Osteocyte (in vitro differentiated cells): ENCODE measurements at regions not wholly inside any gene's neighbourhood (a gene's known extent, or its start where the extent isn't known, plus 50 kb on each side); places are given as distances from the start of the nearest gene placed in this dataset.

ENCODE experiments used
- DNase-seq: peaks from one replicate; pipeline ENCODE4 v3.0.0; 2021; ENCODE audit warnings: mixed read lengths; ENCODE audit not compliant: unreplicated experiment; ENCODE audit errors: extremely low spot score
- H3K27ac Mint-ChIP-seq: one replicate; pipeline ENCODE4 v1.8.0; 2021; ENCODE audit warnings: mild to moderate bottlenecking, mixed read lengths; ENCODE audit not compliant: unreplicated experiment
- H3K27me3 Mint-ChIP-seq: one replicate; pipeline ENCODE4 v1.8.0; 2021; ENCODE audit warnings: mixed read lengths; ENCODE audit not compliant: unreplicated experiment
- H3K36me3 Mint-ChIP-seq: one replicate; pipeline ENCODE4 v1.8.0; 2021; ENCODE audit warnings: mixed read lengths; ENCODE audit not compliant: unreplicated experiment
- H3K4me1 Mint-ChIP-seq: one replicate; pipeline ENCODE4 v1.8.0; 2021; ENCODE audit warnings: mixed read lengths; ENCODE audit not compliant: unreplicated experiment
- H3K4me3 Mint-ChIP-seq: one replicate; pipeline ENCODE4 v1.8.0; 2021; ENCODE audit warnings: mild to moderate bottlenecking, moderate library complexity, mixed read lengths; ENCODE audit not compliant: unreplicated experiment
- H3K9me3 Mint-ChIP-seq: one replicate; pipeline ENCODE4 v1.8.0; 2021; ENCODE audit warnings: mixed read lengths; ENCODE audit not compliant: unreplicated experiment
- TF ChIP-seq, protein P1 (sequence below): fragments of 200-600 bp; sonication (generic); IDR thresholded peaks from 2 replicates; pipeline ENCODE4 v1.5.0; 2021; ENCODE audit warnings: antibody characterized with exemption, mild to moderate bottlenecking, moderate library complexity

DNA sequence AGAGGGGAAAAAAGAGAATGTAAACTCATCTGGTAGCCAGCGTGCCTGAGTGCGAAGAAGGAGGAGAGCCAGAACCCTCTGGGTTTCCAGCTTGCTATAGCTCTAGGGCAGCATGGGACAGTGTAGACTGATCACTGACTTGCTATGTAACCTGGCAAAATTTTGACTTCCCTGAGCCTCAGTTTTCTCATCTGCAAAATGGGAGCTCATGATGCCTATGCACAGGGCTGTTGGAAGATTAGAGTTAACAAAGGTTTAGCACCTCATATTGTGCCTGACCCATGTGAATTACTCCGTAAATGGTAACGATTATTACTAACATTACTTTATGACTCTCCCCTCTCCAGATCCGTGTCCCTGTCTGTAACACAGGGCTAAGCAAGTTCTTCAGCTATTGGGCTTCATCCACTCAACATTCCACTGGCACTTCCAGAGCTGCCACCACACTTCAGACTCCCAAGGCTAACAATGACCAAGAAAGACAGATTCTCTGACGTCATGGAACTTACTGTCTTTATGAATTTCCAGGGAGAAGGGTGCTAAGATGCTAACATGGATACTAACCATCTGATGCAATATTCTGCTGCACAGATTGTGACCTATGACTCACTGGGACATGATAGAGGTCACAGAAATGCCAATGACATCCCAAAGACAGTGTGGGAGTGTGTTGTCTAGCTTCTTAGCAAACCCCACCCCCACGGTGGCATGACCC is 195.2 kb downstream of the TRIM29 start:
- H3K27ac Mint-ChIP-seq = no peak overlapping the region
- no peak overlapping the region for H3K4me3 Mint-ChIP-seq
- TF ChIP-seq, protein P1, sequence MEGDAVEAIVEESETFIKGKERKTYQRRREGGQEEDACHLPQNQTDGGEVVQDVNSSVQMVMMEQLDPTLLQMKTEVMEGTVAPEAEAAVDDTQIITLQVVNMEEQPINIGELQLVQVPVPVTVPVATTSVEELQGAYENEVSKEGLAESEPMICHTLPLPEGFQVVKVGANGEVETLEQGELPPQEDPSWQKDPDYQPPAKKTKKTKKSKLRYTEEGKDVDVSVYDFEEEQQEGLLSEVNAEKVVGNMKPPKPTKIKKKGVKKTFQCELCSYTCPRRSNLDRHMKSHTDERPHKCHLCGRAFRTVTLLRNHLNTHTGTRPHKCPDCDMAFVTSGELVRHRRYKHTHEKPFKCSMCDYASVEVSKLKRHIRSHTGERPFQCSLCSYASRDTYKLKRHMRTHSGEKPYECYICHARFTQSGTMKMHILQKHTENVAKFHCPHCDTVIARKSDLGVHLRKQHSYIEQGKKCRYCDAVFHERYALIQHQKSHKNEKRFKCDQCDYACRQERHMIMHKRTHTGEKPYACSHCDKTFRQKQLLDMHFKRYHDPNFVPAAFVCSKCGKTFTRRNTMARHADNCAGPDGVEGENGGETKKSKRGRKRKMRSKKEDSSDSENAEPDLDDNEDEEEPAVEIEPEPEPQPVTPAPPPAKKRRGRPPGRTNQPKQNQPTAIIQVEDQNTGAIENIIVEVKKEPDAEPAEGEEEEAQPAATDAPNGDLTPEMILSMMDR = no peak
- no peak for DNase-seq
- H3K36me3 Mint-ChIP-seq = no peaks in the 10 kb centered on the region
- H3K9me3 Mint-ChIP-seq = no peaks in the 10 kb centered on the region
- peaks cover 5% of the 10 kb centered on the region for H3K27me3 Mint-ChIP-seq
- no peaks in the 10 kb centered on the region for H3K4me1 Mint-ChIP-seq

DNA sequence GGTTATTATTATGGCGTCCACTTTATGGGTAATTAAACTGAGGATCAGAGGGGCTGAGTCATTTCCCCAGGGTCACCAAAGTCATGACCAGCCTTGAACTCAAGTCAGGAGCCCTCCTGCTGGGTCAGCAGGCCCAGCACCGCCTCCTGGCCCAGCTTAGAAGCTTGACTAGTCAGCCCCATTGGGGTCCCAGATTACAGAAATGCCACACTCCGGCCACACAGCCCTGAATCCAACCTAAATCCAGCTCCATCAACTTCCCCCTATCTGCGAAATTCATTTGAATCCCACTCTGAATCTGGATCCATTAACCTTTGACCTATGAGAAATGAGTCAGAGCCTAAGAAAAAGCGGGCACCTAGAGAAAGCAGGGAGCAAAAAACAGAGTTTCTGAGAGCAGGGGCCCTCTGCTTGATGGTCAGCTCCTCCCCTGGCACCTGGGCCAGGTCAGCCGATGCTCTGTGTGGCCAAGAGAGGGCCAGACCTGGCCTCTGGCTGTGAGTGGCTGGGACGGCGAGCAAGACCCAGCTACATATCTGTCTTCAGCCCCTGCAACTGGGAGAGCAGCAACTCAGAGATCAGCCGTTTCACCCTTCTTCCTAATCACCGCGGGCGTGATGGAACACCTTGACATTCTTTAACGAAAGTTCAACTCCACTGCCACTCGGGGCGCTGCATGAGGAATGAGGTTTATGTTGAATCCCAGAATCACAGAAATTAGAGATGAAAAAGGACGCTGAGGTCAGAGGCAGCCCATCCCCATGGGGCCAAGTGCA is 196.1 kb downstream of the TRIM29 start:
- no peak overlapping the region for H3K4me3 Mint-ChIP-seq
- H3K4me1 Mint-ChIP-seq = no peaks in the 10 kb centered on the region
- H3K36me3 Mint-ChIP-seq = no peaks in the 10 kb centered on the region
- no peak for DNase-seq
- peaks cover 5% of the 10 kb centered on the region for H3K27me3 Mint-ChIP-seq
- TF ChIP-seq, protein P1 = no peak
- H3K9me3 Mint-ChIP-seq = no peaks in the 10 kb centered on the region
- no peak overlapping the region for H3K27ac Mint-ChIP-seq

DNA sequence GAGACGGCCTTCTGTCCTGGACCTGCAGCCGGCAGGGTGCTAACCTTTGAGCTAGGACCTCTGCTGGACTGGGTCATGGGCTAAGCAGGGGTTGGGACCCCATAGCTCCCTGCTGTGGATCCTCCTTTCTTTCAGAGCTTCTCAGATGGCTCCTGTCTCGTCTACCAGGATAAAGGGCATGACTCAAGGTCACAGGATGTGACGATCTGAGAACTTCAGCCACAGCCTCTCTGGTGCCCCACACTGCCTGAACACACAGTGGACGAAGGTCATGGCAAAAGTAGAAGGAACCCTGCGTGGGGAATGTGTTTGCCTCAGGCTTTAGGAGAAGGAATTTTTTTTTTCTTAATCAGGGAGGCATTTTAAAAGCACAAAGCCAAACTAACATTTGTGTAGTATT is 196.7 kb downstream of the TRIM29 start:
- Mint-ChIP-seq H3K27ac (no peak overlapping the region), H3K9me3 (no peaks in the 10 kb centered on the region), H3K27me3 (peaks cover 5% of the 10 kb centered on the region), H3K4me1 (no peaks in the 10 kb centered on the region), H3K4me3 (no peak overlapping the region), H3K36me3 (no peaks in the 10 kb centered on the region)
- DNase-seq = no peak
- TF ChIP-seq, protein P1 = no peak

DNA sequence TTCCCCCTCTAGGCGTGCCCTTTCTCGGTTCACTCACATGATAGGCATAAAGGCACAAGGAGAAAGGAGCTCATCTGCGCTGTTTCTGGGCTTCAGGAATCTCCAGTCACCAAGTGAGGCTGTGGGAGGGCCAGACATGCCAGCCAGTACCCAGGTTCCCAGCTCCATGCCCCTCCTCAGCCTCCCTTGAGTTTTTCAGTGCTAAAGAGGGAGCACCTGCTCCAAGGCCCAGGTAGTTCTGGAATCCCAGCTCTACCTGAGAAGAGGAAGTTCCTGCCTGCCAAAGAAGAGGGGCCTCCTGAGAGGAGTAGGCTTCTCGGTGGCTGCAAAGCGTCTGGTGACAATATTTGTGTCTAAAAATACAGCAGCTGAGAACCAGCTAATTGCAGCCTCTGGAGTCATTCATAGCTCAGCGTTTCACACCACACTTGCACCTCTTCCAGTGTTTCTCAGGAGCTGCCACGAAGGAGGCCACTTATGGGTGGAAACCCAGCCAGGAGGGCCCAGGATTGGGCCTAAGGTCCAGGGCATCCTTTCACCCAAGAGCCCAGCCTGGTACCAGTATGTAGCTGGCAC is 197.4 kb downstream of the TRIM29 start:
- H3K36me3 Mint-ChIP-seq = no peaks in the 10 kb centered on the region
- no peak for DNase-seq
- no peaks in the 10 kb centered on the region for H3K4me1 Mint-ChIP-seq
- no peaks in the 10 kb centered on the region for H3K9me3 Mint-ChIP-seq
- no peak overlapping the region for H3K27ac Mint-ChIP-seq
- no peak overlapping the region for H3K4me3 Mint-ChIP-seq
- TF ChIP-seq, protein P1 = no peak
- H3K27me3 Mint-ChIP-seq = peaks cover 4% of the 10 kb centered on the region

DNA sequence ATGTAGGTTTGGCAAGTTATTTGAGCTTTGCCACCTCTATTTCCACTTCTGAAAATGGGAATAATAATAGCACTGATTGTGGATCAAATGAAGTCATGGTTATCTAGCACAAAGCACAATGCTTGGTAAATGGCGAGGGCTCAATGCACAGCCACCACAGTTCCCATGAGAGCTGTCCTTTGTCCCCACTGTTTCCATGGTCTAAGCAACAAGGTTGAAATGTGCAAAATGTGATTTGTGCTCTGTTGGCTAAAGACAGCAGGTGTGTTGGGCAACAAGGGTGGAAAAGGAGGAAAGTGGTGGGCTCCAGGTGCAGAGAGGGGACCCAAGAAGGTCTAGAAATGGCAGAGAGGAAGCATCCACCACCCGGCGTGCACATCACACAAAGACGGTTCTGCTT is 200.5 kb downstream of the TRIM29 start:
- TF ChIP-seq, protein P1 = no peak
- no peaks in the 10 kb centered on the region for H3K36me3 Mint-ChIP-seq
- H3K27ac Mint-ChIP-seq = no peak overlapping the region
- H3K27me3 Mint-ChIP-seq = no peaks in the 10 kb centered on the region
- DNase-seq = no peak
- no peak overlapping the region for H3K4me3 Mint-ChIP-seq
- no peaks in the 10 kb centered on the region for H3K4me1 Mint-ChIP-seq
- H3K9me3 Mint-ChIP-seq = no peaks in the 10 kb centered on the region
